H1 (cell line): ENCODE measurements at regions not wholly inside any gene's neighbourhood (a gene's known extent, or its start where the extent isn't known, plus 50 kb on each side); places are given as distances from the start of the nearest gene placed in this dataset.

ENCODE experiments used
- FOSL1 ChIP-seq: IDR thresholded peaks from 2 replicates; pipeline ENCODE4 v1.6.1; 2011; ENCODE audit warnings: mild to moderate bottlenecking, low read depth, low read length, moderate library complexity; ENCODE audit not compliant: insufficient read depth
- SP4 ChIP-seq: IDR thresholded peaks from 2 replicates; pipeline ENCODE4 v1.6.1; 2012; ENCODE audit warnings: low read length, inconsistent platforms
- TAF1 ChIP-seq: IDR thresholded peaks from 2 replicates; pipeline ENCODE4 v1.6.1; 2011; ENCODE audit warnings: mild to moderate bottlenecking, low read depth, low read length
- TEAD4 ChIP-seq: IDR thresholded peaks from 2 replicates; pipeline ENCODE4 v1.6.1; 2012; ENCODE audit warnings: low read depth, low read length, inconsistent platforms, mixed read lengths

- TF ChIP-seq TAF1 = no peak
- TF ChIP-seq TEAD4 = no peak
- no peak for TF ChIP-seq SP4
- no peak for TF ChIP-seq FOSL1
Measured at GRCh38 chr7:106781828-106782544, 83.1 kb upstream of the PIK3CG start (continued).
